ENCODE measurements at regions not wholly inside any gene's neighbourhood (a gene's known extent, or its start where the extent isn't known, plus 50 kb on each side); places are given as distances from the start of the nearest gene placed in this dataset.

DNA sequence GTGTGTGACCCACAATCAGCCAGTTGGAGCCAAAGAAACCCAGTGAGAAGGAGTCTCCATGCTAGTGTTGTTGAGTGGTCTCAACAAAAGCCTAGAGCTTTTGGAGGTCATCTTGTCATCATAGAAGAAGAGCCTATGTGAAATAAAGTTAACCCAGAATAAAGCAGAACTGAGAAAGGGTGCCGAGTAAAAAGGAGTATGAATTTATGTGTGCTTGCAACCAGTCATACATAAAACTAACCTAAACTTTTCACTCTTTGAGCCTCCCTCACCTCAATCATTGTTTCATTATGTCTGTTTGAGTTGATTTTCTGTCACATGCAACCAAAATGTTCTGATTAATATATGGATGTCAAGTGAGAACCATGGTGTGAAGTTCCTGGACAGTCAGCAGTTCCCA lies 599.3 kb upstream of the ZEB2 start:
- no peak for DNase-seq

DNA sequence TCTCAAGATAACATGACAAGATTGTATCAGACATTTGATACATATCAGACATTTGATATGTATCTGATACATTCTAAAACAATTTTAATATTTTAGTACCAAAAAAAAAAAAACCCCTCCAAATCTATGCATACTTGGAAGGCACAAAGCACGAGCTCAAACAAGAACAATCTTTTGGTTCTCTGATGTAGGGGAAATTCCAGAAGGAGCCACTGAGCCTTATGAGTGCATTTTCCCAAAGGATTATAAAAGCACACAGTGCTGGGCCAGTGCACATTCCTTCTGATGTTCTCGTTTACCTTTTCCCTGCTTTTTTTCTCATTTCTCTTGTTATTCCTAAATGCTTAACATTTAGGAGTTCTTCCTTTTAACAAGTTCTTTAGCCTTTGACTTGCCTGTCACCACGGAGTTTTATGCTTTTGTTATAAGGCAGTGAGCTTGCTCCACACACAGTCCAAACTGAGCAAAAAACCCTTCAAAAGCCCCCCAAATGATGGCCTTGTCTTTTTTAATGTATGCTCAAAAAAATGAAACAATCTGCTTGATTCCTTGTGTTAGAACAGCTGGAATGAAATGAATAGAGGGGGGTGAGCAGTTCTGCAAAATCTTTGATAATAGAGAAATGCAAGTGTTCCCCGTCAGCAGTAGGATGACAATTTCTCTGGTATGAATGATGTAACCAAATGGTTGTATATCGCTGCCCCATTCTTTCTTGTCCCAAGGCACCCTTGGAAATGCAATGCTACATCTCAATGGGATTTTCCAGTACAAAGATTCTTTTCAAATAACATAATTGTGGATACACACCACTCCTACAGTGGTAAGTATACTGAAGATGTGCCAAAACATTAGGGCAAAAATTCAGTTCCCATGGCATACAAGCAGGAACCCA lies 597.2 kb upstream of the ZEB2 start:
- no peak for DNase-seq

GRCh38 chr2:145116056-145116455 lies 596.1 kb upstream of the ZEB2 start:
- DNase-seq, result no peak

DNA sequence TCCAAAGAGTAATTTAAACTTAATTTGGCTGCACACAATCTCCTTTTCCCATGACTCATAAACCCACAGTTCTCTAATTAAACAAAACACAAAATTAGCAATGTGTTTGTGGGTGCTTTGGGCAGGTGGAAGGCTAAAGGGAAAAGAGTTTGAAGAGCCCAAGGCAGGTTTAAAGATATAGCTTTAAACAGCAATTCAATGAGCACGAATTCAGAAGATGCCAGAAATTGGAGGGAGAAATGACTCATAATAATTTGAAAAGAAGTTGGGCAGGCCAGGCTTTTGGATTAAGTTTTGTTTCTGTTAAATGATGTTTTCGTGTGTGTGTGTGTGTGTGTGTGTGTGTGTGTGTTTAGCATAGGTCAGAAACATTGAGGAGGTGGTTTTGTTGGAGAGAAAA lies 594.8 kb upstream of the ZEB2 start:
- no peak for DNase-seq

- no peak for DNase-seq
Observed at GRCh38 chr2:145112467-145112866, 592.5 kb upstream of the ZEB2 start.

GRCh38 chr2:145110668-145111356 lies 590.9 kb upstream of the ZEB2 start:
- no peak for DNase-seq

GRCh38 chr2:145108959-145109710 lies 589.2 kb upstream of the ZEB2 start:
- no peak for DNase-seq

- DNase-seq, result no peak
Observed at GRCh38 chr2:145108361-145108778, 588.5 kb upstream of the ZEB2 start.

DNA sequence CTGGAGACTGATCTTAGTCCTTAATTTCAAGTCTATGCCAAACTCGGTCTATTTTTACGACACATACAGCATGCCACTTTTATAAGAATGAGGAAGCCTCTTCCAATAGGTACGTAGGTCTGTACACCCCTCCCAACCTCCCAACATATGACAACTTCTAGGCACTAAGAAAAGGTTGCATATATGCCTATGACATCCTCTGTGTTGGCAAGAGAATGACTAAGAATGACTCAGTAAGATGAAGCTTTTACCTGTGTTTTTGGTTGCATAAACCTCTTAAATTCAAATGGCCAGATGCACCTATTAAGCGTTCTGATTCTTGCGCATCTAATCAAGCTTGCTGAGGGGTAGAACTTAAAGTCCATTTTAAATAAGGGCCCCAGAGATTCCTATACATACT lies 586.4 kb upstream of the ZEB2 start:
- DNase-seq, result no peak

DNA sequence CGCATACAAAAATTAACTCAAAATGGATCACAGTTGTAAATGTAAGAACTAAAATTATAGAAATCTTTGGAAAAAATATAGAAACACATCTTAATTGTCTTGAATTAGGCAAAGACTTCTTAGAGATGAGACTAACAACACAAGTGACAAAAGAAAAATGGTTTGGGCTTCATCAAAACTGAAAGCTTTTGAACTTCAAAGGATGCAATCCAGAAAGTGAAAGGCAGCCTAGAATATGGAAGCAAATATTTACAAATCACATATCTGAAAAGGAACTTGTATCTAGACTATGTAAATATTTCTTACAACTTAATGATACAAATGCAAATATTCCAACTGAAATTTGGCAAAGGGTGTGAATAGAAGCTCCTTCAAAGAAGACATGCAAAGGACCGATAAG lies 582.8 kb upstream of the ZEB2 start:
- no peak for DNase-seq

DNA sequence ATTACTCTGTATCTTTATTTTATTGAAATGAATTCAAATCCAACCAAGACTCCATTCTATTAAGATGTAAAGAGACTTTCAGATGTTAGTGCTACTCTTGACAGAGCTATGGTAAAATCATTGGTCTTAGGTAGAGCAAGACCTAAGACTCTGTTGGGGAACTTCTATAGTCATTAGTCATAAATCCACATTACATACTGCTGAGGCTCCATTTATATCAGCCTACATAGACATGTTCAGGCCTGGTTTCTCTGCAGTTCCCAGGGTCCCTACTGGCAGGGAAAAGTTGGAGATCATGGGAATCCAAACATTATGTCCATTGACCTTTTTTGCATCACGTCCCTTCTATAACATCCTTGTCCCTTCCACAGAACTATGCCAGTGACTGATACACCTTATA lies 580.4 kb upstream of the ZEB2 start:
- no peak for DNase-seq

DNA sequence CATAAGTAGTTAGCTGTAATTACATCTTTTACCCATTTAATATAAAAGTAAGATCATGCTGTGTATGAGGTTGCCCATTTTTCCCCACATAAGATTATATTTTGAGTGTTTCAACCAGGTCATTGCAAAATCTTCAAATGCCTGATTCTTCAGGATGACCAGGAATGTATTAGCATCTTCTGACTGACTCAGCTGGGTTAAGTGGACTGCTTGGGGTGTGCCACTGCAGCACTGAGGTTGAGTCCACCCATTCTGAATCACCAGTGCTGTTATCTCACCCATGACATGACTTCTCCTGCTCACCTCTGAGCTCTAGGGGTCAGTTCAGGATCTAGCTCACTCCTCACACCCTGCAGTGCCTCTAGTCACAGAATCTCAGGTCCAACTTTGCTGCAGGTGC lies 576.7 kb upstream of the ZEB2 start:
- DNase-seq, result no peak

DNA sequence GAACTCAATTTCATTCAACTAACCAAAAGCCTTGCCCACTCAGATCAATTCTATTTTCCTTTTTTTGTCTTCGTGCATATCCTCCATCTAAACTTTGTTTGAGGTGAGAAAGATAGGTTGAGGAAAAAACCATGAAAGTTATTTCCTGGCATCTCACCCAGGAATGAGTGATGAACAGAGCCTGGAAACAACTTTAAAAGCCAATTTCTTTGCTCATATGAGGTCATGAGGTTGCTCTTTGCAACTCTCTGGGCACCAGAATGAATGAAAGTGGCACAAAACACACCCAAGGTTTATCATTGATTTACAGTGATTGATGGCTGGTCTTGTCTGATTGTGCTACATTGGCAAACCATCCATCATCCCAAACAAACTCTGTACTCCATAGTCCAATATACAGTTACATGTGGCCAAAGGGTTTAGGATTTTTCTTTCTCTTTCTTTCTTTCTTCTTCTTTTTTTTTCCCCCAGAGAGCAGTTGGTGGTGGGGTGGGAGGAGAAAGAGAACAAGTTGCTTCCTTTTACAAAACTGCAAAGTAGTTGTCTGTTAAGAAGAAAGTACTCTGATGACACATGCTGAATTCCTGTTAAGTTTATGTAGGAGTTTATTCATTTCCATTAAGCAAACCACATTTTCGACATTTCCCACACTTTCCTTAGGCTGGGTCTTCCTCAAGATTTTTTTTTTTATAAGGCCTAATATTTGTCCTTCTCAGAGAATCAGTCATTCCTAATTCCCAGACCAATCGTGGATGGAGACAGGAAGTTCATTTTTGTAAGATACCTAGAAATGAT lies 575.9 kb upstream of the ZEB2 start:
- no peak for DNase-seq

GRCh38 chr2:145094370-145094769 lies 574.5 kb upstream of the ZEB2 start:
- no peak for DNase-seq

DNA sequence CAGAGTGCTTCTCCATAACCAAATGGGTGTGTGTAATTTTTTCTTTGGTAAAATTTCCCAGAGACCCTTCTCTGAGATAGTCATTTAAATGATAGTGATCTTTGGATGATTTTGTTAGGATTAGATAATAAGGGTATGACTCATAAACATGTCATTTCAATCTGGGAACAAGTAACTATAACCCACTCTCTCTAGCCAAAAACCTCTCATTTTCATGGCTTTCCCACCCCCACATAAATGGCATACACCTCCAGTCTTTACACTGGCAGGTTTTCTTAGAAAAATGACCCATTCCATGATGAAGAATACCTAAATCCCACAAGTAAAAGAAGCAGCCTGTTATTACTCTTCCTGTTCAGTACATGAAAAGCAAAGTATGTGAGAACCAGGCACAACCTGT lies 572.0 kb upstream of the ZEB2 start:
- no peak for DNase-seq

DNA sequence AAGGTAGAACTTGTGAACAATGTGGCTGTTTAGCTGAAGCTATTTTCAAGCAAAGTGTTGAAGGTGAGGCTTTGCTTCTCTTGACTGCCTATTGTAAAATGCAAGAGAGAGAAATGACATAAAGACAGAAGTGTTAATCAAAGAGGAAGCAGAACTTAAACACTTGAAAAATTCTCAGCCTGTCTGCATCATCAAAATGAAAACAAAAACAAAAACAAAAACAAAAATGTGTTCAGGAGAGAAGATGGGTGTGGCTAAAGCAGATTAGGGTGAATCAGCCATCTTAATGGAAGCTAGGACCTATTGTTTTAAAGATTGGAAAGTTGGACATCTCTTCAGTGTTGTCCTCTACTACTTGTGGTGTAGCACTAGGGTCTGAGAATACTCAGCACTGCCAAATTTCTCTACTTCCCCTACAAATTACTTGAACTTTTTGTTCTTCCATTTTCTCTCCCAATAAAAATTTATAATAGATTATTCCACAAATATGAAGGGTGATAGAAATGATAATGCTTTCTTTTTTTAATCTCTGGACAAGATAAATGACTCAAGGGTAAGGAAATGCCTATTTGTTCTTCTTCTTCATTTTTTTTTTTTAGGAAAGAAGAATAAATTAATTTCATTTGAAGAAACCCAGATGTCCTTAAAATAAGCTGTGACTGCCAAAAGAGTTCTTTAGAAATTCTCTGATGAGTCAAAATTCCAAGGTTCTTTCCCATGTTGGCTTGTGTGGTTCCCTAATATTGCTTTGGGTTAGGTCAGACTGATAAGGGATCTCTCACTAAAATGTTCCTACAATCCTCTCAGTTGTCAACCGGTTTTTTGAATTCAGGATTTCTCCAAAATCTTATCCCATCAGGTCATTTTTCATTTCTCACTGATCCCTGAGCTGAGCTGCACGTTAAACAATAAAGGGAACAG lies 571.2 kb upstream of the ZEB2 start:
- DNase-seq, result no peak

- no peak for DNase-seq
Observed at GRCh38 chr2:145088756-145089155, 568.8 kb upstream of the ZEB2 start.

DNA sequence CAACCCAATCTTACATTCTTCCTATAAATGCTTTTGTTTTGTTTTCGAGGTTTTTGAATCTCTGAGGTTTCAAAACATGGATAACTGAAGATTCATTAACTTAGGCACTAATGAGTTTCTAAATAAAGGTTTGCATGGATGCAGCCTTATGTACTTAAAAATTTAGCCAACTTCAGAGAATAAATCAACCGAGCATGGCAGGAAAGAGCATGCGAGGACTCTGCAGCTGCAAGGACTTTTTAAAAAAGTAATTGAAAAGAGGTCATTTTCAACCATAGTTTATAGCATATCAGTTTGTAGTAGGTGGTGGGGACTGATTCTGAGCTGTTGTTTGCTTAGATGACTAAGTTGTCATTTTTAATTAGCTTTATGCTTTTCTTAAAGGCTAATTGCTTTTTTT lies 567.0 kb upstream of the ZEB2 start:
- DNase-seq, result no peak

DNA sequence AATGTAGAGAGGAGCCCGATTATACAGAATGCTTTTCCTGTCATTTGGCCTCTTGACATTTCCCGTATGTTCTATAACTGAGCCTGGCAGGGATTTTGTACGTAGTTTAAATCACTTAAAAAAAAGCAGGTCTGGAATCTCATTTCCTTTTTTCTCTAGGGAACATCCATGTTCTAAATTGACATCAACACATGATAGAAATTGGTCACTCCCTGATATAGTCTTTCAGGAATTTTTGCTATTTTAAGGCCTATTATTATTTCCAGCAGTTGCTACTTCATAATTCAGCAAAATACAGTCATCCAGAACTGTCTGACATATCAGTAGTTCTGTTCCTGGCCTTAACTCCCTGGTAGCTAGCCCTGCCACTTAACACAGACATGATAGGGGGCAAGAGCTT lies 565.7 kb upstream of the ZEB2 start:
- no peak for DNase-seq

DNA sequence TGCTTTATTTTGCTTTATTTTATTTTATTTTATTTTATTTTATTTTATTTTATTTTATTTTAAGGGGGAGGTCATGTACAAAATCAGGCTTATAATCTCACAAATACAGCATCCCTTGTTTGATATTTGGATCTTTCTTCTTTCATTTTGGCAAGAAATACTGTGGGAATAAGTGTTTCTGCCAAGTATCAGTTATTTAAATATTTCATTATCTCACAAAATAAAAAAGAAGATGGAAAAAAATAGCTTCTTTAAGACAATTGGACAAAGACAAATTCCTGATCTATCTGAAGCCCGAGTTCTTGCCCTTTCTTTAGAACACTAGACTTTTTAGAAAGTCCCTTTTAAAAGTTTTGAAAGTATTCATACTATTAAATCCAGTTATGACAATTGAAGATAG lies 560.5 kb upstream of the ZEB2 start:
- DNase-seq, result no peak

DNA sequence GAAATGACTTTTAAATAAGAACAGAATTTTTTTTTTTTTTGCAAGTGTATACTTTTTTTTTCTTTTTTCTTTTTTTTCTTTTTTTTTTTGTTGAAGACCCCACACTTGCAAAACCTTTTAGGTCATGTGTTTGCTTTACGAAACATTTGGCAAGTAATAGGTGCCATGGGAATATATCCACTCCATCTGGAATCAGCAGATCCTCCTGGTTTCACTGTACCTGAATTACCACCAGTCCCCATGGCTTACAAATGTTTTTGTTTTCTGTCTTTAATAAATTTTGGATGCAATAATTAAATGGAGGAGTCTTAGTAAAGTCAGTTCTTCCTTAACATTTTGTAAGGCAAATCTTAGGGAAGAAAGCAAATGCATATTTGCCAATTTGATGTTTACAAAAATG lies 559.7 kb upstream of the ZEB2 start:
- DNase-seq, result no peak

GRCh38 chr2:145078923-145079322 lies 559.0 kb upstream of the ZEB2 start:
- DNase-seq, result no peak

Measured in NCI-H2029 (cell line).